GM23338 (cell line): ENCODE measurements at regions not wholly inside any gene's neighbourhood (a gene's known extent, or its start where the extent isn't known, plus 50 kb on each side); places are given as distances from the start of the nearest gene placed in this dataset.

Experiments used
- ATAC-seq: fragments of 200-7000 bp; cut with Tn5 transposase; 3 replicates; pipeline ENCODE4 v1.9.1; 2020
- DNase-seq: peaks from one replicate; pipeline ENCODE4 v3.0.0-alpha.2; 2015; ENCODE audit warnings: low spot score
- H2AFZ ChIP-seq: fragments of 200-600 bp; sonication (generic); 2 replicates; pipeline ENCODE4 v1.8.0; 2016; ENCODE audit warnings: antibody characterized with exemption, mild to moderate bottlenecking, moderate library complexity
- H3F3A ChIP-seq: fragments of 200-600 bp; sonication (generic); replicated peaks from 2 replicates; pipeline ENCODE4 v1.8.0; 2017; ENCODE audit warnings: antibody characterized with exemption, mixed run types, low read depth
- H3K27ac ChIP-seq: fragments of 200-600 bp; sonication (generic); 2 replicates; pipeline ENCODE4 v1.6.1; 2016; ENCODE audit warnings: low read depth
- H3K27me3 ChIP-seq: fragments of 200-600 bp; sonication (generic); 2 replicates; pipeline ENCODE4 v1.8.0; 2016; ENCODE audit warnings: mild to moderate bottlenecking, mixed run types, moderate library complexity; ENCODE audit not compliant: insufficient read depth
- H3K36me3 ChIP-seq: fragments of 200-600 bp; sonication (generic); 2 replicates; pipeline ENCODE4 v1.8.0; 2016; ENCODE audit warnings: mild to moderate bottlenecking; ENCODE audit not compliant: insufficient read depth
- H3K4me1 ChIP-seq: fragments of 200-600 bp; sonication (generic); 2 replicates; pipeline ENCODE4 v1.8.0; 2016; ENCODE audit warnings: mild to moderate bottlenecking, moderate library complexity; ENCODE audit not compliant: insufficient read depth
- H3K4me2 ChIP-seq: fragments of 200-600 bp; sonication (generic); 2 replicates; pipeline ENCODE4 v1.7.1; 2017; ENCODE audit warnings: mixed run types
- H3K4me3 ChIP-seq: fragments of 200-600 bp; sonication (generic); 2 replicates; pipeline ENCODE4 v1.6.1; 2016; ENCODE audit warnings: mixed run types
- H3K79me2 ChIP-seq: fragments of 200-600 bp; sonication (generic); replicated peaks from 2 replicates; pipeline ENCODE4 v1.8.0; 2017; ENCODE audit warnings: mild to moderate bottlenecking; ENCODE audit not compliant: insufficient read depth
- H3K9me2 ChIP-seq: fragments of 200-600 bp; sonication (generic); 2 replicates; pipeline ENCODE4 v1.8.0; 2017; ENCODE audit not compliant: insufficient read depth
- H4K20me1 ChIP-seq: fragments of 200-600 bp; sonication (generic); replicated peaks from 2 replicates; pipeline ENCODE4 v1.8.0; 2017; ENCODE audit warnings: mild to moderate bottlenecking; ENCODE audit not compliant: insufficient read depth
- H3K27ac Mint-ChIP-seq: 2 replicates; pipeline ENCODE4 v1.8.0; 2020; ENCODE audit warnings: inconsistent platforms, mild to moderate bottlenecking, moderate library complexity, mixed read lengths
- H3K27me3 Mint-ChIP-seq: 3 replicates; pipeline ENCODE4 v1.8.0; 2022; ENCODE audit warnings: low read depth, mild to moderate bottlenecking, moderate library complexity, mixed read lengths, inconsistent platforms; ENCODE audit not compliant: insufficient read depth, poor library complexity
- H3K36me3 Mint-ChIP-seq: 3 replicates; pipeline ENCODE4 v1.8.0; 2021; ENCODE audit warnings: low read depth, mild to moderate bottlenecking, inconsistent platforms, moderate library complexity, mixed read lengths
- H3K4me1 Mint-ChIP-seq: 3 replicates; pipeline ENCODE4 v1.8.0; 2020; ENCODE audit warnings: mild to moderate bottlenecking, inconsistent platforms, mixed read lengths
- H3K4me3 Mint-ChIP-seq: 3 replicates; pipeline ENCODE4 v1.8.0; 2021; ENCODE audit warnings: moderate library complexity, mild to moderate bottlenecking, inconsistent platforms, mixed read lengths
- H3K9me3 Mint-ChIP-seq: 3 replicates; pipeline ENCODE4 v1.8.0; 2020; ENCODE audit warnings: moderate library complexity, mild to moderate bottlenecking, inconsistent platforms, mixed read lengths
- CREB1 ChIP-seq: fragments of 250-450 bp; sonication (Bioruptor Pico); IDR thresholded peaks from 2 replicates; pipeline ENCODE4 v1.5.0; 2020; ENCODE audit warnings: low read depth, mild to moderate bottlenecking, moderate library complexity
- JUNB ChIP-seq: IDR thresholded peaks from one replicate; pipeline ENCODE4 v1.6.1; 2016; ENCODE audit warnings: antibody characterized with exemption; ENCODE audit not compliant: unreplicated experiment
- NANOG ChIP-seq: IDR thresholded peaks from 2 replicates; pipeline ENCODE4 v1.6.1; 2016; ENCODE audit warnings: antibody characterized with exemption, borderline replicate concordance
- STAT1 ChIP-seq: IDR thresholded peaks from one replicate; pipeline ENCODE4 v1.6.1; 2016; ENCODE audit warnings: antibody characterized with exemption; ENCODE audit not compliant: unreplicated experiment
- ZNF114 ChIP-seq: fragments of 250-450 bp; sonication (Bioruptor Pico); IDR thresholded peaks from 2 replicates; pipeline ENCODE4 v1.5.0; 2020; ENCODE audit warnings: mild to moderate bottlenecking, moderate library complexity
- ZNF331 ChIP-seq: fragments of 250-450 bp; sonication (Bioruptor Pico); IDR thresholded peaks from 2 replicates; pipeline ENCODE4 v1.5.0; 2020; ENCODE audit warnings: low read depth, mild to moderate bottlenecking, moderate library complexity
- TF ChIP-seq, protein P1 (sequence below), 2 experiments: fragments of 200-600 bp in 1 of 2; sonication (generic) in 1 of 2; conservative IDR thresholded peaks; 2 replicates each; pipeline versions ENCODE4 v1.5.1 to v1.6.1; 2016 to 2017; ENCODE audit warnings: antibody characterized with exemption in 2 of 2, low read depth in 2 of 2, mild to moderate bottlenecking in 2 of 2, moderate library complexity in 1 of 2
- TF ChIP-seq, protein P2 (sequence below): IDR thresholded peaks from one replicate; pipeline ENCODE4 v1.6.1; 2018; ENCODE audit warnings: antibody characterized with exemption; ENCODE audit not compliant: unreplicated experiment
- TF ChIP-seq, protein P3 (sequence below): fragments of 250-450 bp; sonication (Bioruptor Pico); IDR thresholded peaks from 2 replicates; pipeline ENCODE4 v1.5.0; 2020; ENCODE audit warnings: mild to moderate bottlenecking, moderate library complexity
- TF ChIP-seq, protein P4 (sequence below): IDR thresholded peaks from 2 replicates; pipeline ENCODE4 v1.6.1; 2016; ENCODE audit warnings: antibody characterized with exemption

DNA sequence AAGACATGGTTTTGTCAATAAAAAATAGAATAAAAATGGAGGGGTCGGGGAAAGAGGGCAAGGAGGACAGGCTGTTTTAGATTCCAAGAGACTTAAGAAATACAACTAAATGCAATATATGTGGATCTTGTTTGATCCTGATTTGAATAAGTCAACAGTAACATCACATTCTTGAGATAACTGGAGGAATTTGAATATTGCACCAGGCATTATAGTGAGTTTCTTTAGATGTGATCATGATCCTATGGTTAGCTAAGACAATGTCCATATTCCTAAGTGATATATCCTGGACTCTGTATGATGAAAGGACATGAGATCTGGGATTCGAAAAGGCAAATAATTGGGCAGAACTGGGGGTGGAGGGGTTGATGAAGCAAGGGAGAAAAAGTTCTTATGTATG is 311.8 kb downstream of the PLPP3 start:
- H3F3A ChIP-seq: no peaks in the 10 kb centered on the region
- H4K20me1 ChIP-seq: no peaks in the 10 kb centered on the region
- H3K27me3 ChIP-seq: no peaks in the 10 kb centered on the region
- no peaks in the 10 kb centered on the region for H3K4me1 Mint-ChIP-seq
- H3K9me3 Mint-ChIP-seq: no peaks in the 10 kb centered on the region
- H3K9me2 ChIP-seq: no peaks in the 10 kb centered on the region
- H3K36me3 ChIP-seq: no peaks in the 10 kb centered on the region
- H3K4me1 ChIP-seq: no peaks in the 10 kb centered on the region
- TF ChIP-seq NANOG (no peak), ZNF114 (CRISPR knock-in tag) (no peak), STAT1 (no peak), CREB1 (no peak), JUNB (no peak), ZNF331 (CRISPR knock-in tag) (no peak)
- TF ChIP-seq, protein P1, sequence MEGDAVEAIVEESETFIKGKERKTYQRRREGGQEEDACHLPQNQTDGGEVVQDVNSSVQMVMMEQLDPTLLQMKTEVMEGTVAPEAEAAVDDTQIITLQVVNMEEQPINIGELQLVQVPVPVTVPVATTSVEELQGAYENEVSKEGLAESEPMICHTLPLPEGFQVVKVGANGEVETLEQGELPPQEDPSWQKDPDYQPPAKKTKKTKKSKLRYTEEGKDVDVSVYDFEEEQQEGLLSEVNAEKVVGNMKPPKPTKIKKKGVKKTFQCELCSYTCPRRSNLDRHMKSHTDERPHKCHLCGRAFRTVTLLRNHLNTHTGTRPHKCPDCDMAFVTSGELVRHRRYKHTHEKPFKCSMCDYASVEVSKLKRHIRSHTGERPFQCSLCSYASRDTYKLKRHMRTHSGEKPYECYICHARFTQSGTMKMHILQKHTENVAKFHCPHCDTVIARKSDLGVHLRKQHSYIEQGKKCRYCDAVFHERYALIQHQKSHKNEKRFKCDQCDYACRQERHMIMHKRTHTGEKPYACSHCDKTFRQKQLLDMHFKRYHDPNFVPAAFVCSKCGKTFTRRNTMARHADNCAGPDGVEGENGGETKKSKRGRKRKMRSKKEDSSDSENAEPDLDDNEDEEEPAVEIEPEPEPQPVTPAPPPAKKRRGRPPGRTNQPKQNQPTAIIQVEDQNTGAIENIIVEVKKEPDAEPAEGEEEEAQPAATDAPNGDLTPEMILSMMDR (conservative IDR thresholded peaks at IDR 0.05; ENCODE audit: low read depth in 2 of 2): no peak
- TF ChIP-seq, protein P2, sequence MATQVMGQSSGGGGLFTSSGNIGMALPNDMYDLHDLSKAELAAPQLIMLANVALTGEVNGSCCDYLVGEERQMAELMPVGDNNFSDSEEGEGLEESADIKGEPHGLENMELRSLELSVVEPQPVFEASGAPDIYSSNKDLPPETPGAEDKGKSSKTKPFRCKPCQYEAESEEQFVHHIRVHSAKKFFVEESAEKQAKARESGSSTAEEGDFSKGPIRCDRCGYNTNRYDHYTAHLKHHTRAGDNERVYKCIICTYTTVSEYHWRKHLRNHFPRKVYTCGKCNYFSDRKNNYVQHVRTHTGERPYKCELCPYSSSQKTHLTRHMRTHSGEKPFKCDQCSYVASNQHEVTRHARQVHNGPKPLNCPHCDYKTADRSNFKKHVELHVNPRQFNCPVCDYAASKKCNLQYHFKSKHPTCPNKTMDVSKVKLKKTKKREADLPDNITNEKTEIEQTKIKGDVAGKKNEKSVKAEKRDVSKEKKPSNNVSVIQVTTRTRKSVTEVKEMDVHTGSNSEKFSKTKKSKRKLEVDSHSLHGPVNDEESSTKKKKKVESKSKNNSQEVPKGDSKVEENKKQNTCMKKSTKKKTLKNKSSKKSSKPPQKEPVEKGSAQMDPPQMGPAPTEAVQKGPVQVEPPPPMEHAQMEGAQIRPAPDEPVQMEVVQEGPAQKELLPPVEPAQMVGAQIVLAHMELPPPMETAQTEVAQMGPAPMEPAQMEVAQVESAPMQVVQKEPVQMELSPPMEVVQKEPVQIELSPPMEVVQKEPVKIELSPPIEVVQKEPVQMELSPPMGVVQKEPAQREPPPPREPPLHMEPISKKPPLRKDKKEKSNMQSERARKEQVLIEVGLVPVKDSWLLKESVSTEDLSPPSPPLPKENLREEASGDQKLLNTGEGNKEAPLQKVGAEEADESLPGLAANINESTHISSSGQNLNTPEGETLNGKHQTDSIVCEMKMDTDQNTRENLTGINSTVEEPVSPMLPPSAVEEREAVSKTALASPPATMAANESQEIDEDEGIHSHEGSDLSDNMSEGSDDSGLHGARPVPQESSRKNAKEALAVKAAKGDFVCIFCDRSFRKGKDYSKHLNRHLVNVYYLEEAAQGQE: no peak
- TF ChIP-seq, protein P3, sequence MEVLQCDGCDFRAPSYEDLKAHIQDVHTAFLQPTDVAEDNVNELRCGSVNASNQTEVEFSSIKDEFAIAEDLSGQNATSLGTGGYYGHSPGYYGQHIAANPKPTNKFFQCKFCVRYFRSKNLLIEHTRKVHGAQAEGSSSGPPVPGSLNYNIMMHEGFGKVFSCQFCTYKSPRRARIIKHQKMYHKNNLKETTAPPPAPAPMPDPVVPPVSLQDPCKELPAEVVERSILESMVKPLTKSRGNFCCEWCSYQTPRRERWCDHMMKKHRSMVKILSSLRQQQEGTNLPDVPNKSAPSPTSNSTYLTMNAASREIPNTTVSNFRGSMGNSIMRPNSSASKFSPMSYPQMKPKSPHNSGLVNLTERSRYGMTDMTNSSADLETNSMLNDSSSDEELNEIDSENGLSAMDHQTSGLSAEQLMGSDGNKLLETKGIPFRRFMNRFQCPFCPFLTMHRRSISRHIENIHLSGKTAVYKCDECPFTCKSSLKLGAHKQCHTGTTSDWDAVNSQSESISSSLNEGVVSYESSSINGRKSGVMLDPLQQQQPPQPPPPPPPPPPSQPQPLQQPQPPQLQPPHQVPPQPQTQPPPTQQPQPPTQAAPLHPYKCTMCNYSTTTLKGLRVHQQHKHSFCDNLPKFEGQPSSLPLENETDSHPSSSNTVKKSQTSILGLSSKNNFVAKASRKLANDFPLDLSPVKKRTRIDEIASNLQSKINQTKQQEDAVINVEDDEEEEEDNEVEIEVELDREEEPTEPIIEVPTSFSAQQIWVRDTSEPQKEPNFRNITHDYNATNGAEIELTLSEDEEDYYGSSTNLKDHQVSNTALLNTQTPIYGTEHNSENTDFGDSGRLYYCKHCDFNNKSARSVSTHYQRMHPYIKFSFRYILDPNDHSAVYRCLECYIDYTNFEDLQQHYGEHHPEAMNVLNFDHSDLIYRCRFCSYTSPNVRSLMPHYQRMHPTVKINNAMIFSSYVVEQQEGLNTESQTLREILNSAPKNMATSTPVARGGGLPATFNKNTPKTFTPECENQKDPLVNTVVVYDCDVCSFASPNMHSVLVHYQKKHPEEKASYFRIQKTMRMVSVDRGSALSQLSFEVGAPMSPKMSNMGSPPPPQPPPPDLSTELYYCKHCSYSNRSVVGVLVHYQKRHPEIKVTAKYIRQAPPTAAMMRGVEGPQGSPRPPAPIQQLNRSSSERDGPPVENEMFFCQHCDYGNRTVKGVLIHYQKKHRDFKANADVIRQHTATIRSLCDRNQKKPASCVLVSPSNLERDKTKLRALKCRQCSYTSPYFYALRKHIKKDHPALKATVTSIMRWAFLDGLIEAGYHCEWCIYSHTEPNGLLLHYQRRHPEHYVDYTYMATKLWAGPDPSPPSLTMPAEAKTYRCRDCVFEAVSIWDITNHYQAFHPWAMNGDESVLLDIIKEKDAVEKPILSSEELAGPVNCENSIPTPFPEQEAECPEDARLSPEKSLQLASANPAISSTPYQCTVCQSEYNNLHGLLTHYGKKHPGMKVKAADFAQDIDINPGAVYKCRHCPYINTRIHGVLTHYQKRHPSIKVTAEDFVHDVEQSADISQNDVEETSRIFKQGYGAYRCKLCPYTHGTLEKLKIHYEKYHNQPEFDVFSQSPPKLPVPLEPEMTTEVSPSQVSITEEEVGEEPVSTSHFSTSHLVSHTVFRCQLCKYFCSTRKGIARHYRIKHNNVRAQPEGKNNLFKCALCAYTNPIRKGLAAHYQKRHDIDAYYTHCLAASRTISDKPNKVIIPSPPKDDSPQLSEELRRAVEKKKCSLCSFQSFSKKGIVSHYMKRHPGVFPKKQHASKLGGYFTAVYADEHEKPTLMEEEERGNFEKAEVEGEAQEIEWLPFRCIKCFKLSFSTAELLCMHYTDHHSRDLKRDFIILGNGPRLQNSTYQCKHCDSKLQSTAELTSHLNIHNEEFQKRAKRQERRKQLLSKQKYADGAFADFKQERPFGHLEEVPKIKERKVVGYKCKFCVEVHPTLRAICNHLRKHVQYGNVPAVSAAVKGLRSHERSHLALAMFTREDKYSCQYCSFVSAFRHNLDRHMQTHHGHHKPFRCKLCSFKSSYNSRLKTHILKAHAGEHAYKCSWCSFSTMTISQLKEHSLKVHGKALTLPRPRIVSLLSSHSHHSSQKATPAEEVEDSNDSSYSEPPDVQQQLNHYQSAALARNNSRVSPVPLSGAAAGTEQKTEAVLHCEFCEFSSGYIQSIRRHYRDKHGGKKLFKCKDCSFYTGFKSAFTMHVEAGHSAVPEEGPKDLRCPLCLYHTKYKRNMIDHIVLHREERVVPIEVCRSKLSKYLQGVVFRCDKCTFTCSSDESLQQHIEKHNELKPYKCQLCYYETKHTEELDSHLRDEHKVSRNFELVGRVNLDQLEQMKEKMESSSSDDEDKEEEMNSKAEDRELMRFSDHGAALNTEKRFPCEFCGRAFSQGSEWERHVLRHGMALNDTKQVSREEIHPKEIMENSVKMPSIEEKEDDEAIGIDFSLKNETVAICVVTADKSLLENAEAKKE: no peak
- TF ChIP-seq, protein P4, sequence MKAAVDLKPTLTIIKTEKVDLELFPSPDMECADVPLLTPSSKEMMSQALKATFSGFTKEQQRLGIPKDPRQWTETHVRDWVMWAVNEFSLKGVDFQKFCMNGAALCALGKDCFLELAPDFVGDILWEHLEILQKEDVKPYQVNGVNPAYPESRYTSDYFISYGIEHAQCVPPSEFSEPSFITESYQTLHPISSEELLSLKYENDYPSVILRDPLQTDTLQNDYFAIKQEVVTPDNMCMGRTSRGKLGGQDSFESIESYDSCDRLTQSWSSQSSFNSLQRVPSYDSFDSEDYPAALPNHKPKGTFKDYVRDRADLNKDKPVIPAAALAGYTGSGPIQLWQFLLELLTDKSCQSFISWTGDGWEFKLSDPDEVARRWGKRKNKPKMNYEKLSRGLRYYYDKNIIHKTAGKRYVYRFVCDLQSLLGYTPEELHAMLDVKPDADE: no peak
- no peak for DNase-seq
- no peaks in the 10 kb centered on the region for H3K36me3 Mint-ChIP-seq
- no peak overlapping the region for H3K4me3 Mint-ChIP-seq
- H3K4me3 ChIP-seq: no peak overlapping the region
- no peak overlapping the region for H3K27ac ChIP-seq
- ATAC-seq: no peak
- H2AFZ ChIP-seq: no peak overlapping the region
- no peaks in the 10 kb centered on the region for H3K79me2 ChIP-seq
- H3K4me2 ChIP-seq: no peak overlapping the region
- no peak overlapping the region for H3K27ac Mint-ChIP-seq
- no peaks in the 10 kb centered on the region for H3K27me3 Mint-ChIP-seq
